HUDEP-2 (cell line): ENCODE measurements at regions not wholly inside any gene's neighbourhood (a gene's known extent, or its start where the extent isn't known, plus 50 kb on each side); places are given as distances from the start of the nearest gene placed in this dataset.
"Not testable (repeated sequence)": the region's sequence is repeated elsewhere in the genome, so short reads cannot be mapped to it uniquely, and the experiment has no call there.

ENCODE experiments used
- DNase-seq, 76 experiments: peaks; one replicate each; lab custom pipeline; 2025; ENCODE audit not compliant: unreplicated experiment in 76 of 76; lab: John Stamatoyannopoulos, UW

GRCh38 chr14:85154714-85155113 lies 375.2 kb upstream of the FLRT2 start:
- no peak for DNase-seq

GRCh38 chr14:85156319-85156718 lies 373.6 kb upstream of the FLRT2 start:
- DNase-seq: no peak

- DNase-seq: no peak
Measured at GRCh38 chr14:85159726-85160125, 370.2 kb upstream of the FLRT2 start.

DNA sequence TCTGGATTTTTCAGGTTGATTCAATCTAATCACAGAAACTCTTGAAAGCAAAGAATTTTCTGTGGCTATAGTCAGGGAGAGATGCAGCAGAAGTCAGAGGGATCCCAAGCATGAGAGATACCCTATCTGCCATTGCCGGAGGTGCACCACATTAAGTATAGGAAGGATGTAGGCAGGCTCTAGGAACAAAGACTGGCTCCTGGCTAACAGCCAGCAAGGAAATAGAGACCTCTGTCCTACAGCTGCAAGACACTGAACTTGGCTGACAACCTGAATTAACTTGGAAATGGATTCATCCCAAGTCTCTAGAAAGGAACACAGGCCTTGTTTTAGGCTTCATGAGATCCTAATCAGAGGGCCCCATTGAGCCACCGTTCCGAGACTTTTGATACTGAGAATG lies 364.9 kb upstream of the FLRT2 start:
- DNase-seq: no peak

- DNase-seq: no peak
Measured at GRCh38 chr14:85169381-85169780, 360.6 kb upstream of the FLRT2 start.

DNA sequence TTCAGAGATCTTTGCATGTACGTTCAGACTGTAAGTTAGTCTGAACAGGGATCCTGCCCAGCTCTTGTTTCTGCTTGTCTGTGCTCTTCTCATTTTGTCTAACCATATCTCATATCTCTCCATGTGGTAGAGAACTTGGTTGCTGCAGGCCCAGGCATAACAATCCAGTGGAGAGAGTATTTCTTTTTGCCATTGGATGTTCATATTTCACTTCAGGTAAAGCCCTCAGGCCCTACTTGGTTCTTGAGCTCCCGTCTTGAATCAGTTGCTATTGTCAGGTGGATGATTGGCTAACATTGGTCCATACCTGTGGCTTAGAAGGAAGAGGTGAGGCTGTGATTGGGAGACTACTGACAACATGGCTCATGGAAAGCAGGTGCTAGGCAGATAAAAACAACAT lies 357.7 kb upstream of the FLRT2 start:
- DNase-seq: no peak

DNA sequence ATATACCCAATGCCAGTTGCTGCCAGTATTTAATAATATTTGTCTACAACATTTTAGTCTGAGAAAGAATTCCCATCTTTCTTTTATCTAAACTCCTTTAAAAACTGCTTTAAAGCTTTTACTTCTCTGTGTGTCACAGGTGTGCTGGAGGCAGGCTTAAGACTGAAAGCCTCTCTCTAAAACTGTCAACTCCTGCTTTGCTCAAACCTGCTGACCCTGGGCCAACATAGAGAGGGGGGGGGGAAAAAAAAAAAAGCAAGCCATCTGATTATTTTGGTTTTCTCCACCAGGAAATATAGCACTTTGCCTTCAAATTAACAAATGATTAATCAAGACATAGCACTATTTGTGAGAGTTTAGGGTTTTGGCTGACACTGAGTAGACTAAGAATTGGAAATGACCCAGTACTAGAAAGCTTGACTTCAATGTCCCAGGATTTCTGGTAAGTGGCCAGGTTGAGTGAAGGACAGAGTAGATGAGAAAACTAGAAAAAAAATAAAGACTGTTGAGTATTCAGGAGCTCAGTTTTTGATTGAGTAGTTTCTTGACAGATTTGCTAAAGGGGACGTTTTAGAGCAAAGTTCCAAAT lies 357.0 kb upstream of the FLRT2 start:
- no peak for DNase-seq

DNA sequence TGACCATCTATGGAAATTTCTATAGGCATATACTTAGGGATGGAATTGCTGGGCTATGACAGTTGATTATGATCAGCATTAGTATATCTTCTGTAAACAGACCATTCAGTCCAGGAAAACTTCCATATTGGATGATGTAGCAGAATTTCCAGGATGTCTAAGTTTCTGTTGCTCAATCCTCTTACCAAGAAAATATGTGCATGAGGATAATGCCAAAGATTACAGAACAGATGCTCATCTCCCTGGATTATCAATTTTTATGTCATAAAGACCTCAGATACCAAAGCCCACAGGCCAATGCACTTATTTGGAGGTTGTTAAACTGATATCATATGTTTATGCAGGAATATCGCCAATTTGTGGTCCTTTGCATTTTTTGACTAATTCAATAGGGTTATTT lies 354.4 kb upstream of the FLRT2 start:
- no peak for DNase-seq

- DNase-seq: no peak
Measured at GRCh38 chr14:85178864-85179263, 351.1 kb upstream of the FLRT2 start.

DNA sequence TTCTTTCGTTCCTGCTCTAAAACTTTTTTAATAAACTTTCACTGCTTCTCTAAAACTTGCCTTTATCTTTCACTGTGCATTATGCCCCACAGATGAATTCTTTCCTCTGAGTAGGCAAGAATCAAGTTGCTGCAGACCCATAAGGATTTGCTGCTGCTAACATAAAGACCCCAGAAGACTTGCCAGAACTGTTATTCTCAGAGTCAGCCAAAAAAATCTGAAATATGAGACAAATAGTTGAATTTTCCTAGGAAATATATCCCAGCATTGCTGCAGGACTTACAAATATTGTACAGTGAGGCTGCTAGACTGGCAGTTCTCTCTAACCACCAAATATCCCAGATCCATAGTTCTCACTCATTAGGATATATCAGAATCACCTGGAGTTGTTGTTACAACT lies 349.1 kb upstream of the FLRT2 start:
- no peak for DNase-seq

DNA sequence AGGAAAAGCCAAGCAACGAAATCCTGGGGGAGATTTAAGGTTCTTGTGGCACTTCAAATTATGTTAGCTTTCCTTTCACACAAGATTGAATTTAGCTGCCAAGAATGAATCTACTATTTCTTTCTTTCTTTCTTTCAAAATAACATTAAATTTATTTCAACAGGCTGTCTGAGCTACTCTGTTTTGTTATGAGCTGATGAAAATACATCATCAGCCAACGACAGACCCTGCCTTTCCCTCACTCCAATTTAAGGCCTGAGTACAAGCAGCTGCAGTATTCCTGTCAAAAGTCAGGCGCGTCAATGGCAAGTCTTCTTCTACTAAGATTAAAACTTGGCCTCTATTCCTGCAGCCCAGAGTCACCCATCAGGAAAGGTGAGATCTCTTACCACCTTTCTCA lies 347.7 kb upstream of the FLRT2 start:
- DNase-seq: no peak

DNA sequence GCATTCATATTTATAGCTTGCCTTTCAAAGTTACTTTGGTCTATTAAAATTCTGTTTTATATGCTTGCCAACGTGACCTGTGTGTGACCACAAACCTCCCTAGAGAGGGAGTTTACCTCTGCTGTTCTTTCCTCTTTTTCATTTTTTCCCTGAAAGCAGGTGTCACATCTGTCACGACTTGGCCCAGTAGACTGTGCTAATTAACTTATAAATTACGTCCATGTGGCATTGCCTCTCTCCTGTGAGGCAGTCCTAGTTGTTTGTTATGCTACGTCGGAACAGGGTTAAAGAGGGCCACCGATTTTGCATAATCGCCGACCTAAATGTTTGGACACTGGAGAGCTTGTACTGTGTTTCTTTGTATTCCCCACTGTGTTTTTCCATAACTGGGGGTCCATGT lies 343.9 kb upstream of the FLRT2 start:
- no peak for DNase-seq

DNA sequence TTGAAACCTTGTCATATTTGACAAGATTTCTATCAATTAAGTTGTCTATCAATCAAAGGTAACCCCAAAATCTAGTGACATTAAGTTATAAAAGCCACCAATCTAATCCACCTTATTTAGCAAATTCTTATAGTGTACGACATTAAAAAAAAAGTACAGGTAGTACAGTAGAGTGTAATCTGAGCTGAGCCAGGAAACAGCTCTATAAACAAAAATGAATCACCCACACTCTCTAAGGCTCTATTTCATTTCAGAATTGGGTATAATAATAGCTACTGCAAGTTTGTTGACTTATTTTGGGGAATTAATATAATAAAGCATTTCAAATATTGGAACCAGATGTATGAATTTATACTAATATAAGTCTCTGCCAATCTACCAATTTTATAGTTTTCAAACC lies 342.4 kb upstream of the FLRT2 start:
- DNase-seq: no peak

DNA sequence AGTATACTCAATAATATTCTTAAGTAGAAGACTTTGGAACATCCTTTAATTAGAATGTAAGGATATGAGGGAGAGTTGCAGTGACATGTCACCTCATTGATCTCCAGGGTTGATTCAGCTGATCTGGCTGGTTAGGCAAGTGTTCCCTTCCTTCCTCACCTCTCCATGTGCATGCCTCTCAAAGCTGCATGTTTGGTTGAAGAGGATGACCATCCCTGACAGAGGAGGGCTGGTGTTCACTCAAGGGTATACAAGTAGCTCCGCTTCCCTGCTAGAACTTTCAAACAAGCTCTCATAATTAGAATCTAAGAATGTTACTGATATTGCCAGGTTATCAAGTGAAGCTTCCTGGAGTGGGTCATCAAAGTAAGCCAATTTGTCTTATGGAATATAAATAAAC lies 341.1 kb upstream of the FLRT2 start:
- no peak for DNase-seq

DNA sequence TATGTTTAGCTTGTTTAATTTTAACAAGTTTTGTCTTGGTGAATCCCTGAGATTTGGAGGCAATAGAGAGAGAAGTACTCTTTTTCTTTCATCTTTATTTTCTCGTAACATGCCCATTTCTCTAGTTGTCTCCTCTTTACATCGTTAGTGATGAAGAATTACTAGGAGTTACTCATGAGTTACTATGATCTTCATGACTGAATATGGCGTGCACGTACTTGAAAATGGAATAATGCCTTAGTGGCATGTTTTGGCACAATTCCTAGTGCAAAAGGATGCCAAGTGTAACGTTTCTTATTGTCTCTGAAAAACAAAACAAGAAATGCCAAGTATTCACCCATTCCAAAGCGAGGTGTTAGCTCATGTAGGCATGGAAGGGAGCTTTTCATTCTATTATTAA lies 340.7 kb upstream of the FLRT2 start:
- not testable (repeated sequence) for DNase-seq

DNA sequence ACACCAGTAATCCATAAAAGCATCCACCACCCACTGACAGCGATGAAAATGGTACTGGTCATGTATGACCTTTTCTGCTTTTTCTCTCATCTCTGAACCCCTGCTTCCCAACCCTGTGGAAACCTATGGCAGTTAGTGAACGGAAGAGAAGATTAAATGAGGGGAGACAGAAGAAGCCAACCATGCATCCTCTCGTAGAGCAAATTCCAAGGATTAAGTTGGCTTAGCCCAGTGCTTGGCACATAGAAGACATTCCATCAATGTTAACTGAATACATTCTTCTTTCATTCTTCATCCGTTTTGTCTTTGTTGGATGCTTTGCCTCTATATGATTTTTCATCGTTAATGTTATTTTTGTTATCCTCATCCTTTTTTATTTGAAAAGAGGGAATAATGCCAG lies 339.7 kb upstream of the FLRT2 start:
- no peak for DNase-seq

- DNase-seq: no peak
Measured at GRCh38 chr14:85191986-85192385, 338.0 kb upstream of the FLRT2 start.

DNA sequence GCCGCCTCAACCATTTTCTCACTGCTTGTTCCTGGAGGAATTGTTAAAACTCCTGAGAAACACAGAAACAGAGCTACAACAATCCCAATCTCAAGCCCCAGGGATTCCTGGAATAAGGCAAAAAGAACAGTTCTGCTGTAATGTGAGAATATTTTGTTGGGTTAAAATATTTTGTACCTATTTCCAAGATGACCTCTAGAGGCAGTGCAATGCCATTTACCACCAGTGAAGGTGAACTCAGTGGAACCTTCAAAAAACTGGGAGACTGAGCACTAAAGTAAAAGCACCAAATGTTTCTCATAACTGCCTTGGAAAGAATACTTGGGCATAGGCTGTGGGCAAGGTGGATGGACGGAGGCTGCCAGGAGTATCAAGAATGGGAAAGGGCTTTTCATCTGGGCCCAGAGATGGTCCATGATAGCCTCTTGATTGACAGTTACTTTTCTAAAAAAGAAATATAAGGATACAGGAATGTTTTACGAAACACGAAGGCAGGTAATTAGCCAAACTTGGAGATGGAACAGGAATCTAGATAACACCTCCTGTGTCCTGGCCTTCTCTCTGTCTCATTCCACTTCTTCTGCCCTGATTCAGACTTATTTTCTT lies 334.0 kb upstream of the FLRT2 start:
- DNase-seq: peak in 4 of 76 experiments; percentile 2 to 7 (median 2)

- DNase-seq: no peak
Measured at GRCh38 chr14:85198001-85198400, 331.9 kb upstream of the FLRT2 start.

DNA sequence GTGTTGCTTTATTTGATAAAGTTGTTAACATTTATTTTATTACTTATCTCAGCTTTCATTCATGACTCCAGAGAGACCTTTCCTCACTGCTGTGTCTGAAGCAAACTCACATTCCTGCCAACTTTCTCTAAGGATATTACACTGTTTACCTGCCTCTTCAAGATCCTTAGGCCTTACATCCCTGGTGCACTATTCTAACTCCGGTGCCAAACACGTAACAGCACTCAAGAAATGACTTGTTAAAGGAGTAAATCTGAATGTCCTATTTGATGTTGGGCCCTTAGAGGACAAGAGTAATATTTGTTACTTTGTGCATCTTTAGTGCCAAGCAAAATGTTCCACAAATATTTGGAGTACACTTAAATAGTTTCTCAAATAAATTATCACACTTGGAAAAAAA lies 324.1 kb upstream of the FLRT2 start:
- DNase-seq: no peak

DNA sequence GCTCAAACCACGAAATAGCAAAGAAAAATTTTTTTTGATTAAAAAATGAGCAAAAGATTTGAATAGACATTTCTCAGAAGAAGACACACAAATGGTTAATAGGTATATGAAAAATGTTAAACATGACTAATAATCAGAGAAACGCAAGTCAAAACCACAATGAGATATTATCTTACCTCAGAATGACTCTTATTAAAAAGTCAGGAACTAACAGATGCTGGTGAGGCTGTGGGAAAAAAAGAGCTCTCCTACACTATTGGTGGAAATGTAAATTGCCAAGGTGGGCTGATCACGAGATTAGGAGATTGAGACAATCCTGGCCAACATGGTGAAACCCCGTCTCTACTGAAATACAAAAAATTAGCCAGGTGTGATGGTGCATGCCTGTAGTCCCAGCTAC lies 315.5 kb upstream of the FLRT2 start:
- DNase-seq: no peak

DNA sequence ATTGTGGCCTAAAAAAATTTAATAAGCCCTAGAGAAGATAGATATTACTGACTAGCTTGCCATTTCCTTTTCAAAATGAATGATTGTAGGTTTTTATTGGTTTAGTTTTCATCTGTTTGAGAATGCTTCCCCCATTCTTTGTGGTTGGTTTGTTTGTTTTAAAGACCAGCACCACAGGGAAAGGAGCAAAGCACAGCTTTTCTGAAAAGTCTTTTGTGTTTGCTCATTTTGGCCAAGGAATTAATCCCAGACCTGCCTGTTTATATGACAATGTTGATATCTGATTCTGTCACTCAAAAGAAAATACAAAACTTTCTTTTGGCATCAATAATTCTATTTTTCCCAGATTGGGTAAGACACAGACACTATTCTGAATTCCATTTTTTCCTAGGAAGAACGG lies 312.5 kb upstream of the FLRT2 start:
- no peak for DNase-seq

- no peak for DNase-seq
Measured at GRCh38 chr14:85218982-85219381, 311.0 kb upstream of the FLRT2 start.
